Parathyroid adenoma (tissue), 2 donors: ENCODE measurements at regions not wholly inside any gene's neighbourhood (a gene's known extent, or its start where the extent isn't known, plus 50 kb on each side); places are given as distances from the start of the nearest gene placed in this dataset.

Experiments used
- H2AFZ ChIP-seq: fragments of 300-600 bp; sonication (generic); one replicate; pipeline ENCODE4 v1.7.0; 2017; ENCODE audit warnings: antibody characterized with exemption, mild to moderate bottlenecking
- H3K27ac ChIP-seq: fragments of 300-600 bp; sonication (generic); one replicate; pipeline ENCODE4 v1.7.0; 2017
- H3K27me3 ChIP-seq: fragments of 300-600 bp; sonication (generic); one replicate; pipeline ENCODE4 v1.7.0; 2017; ENCODE audit warnings: low read length; ENCODE audit not compliant: control insufficient read depth, insufficient read depth
- H3K36me3 ChIP-seq: fragments of 300-600 bp; sonication (generic); one replicate; pipeline ENCODE4 v1.7.0; 2017; ENCODE audit warnings: low read length; ENCODE audit not compliant: control insufficient read depth, insufficient read depth
- H3K4me1 ChIP-seq: fragments of 300-600 bp; sonication (generic); one replicate; pipeline ENCODE4 v1.7.0; 2017; ENCODE audit warnings: control low read depth
- H3K4me2 ChIP-seq: fragments of 300-600 bp; sonication (generic); one replicate; pipeline ENCODE4 v1.7.0; 2017; ENCODE audit warnings: low read length
- H3K4me3 ChIP-seq: fragments of 300-600 bp; sonication (generic); one replicate; pipeline ENCODE4 v1.7.0; 2017; ENCODE audit warnings: low read depth, low read length
- H3K79me2 ChIP-seq: fragments of 300-600 bp; sonication (generic); one replicate; pipeline ENCODE4 v1.7.0; 2017; ENCODE audit warnings: control low read depth
- H3K9ac ChIP-seq: fragments of 300-600 bp; sonication (generic); one replicate; pipeline ENCODE4 v1.7.0; 2017; ENCODE audit warnings: mild to moderate bottlenecking
- H3K9me3 ChIP-seq: fragments of 300-600 bp; sonication (generic); one replicate; pipeline ENCODE4 v1.7.0; 2017; ENCODE audit warnings: low read length; ENCODE audit not compliant: control insufficient read depth
- CTCF ChIP-seq: fragments of 300-600 bp; sonication (generic); IDR thresholded peaks from one replicate; pipeline ENCODE4 v1.7.0; 2017; ENCODE audit warnings: antibody characterized with exemption, mild to moderate bottlenecking
- donor health status: primary hyperparathyroidism.

DNA sequence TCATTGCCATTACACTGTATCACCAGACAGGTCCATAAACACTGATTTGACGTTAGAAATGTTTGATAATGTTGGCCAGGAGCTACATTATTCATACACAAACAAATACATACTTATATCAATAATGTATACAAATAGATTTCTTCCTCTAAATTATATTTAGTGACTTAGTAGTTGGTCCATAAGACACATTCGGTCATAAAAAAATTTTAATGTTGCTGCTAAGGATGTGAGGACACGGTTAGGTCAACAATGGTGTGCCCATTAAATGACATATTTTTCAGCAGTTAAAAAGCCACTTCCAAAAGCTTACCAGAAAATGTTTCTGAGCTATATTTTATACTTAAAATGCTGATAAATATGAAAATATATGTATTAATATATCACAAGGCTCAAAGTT lies 1148.7 kb upstream of the TMEM132C start:
- no peak overlapping the region for H2AFZ ChIP-seq
- no peak overlapping the region for H3K9ac ChIP-seq
- no peaks in the 10 kb centered on the region for H3K36me3 ChIP-seq
- H3K4me2 ChIP-seq = no peak overlapping the region
- no peak overlapping the region for H3K4me3 ChIP-seq
- TF ChIP-seq CTCF = no peak
- H3K27ac ChIP-seq = no peak overlapping the region
- H3K27me3 ChIP-seq = no peaks in the 10 kb centered on the region
- H3K79me2 ChIP-seq = no peaks in the 10 kb centered on the region
- H3K9me3 ChIP-seq = no peaks in the 10 kb centered on the region
- H3K4me1 ChIP-seq = no peaks in the 10 kb centered on the region

GRCh38 chr12:127119600-127120140 lies 1147.3 kb upstream of the TMEM132C start:
- no peaks in the 10 kb centered on the region for H3K4me1 ChIP-seq
- no peak overlapping the region for H3K9ac ChIP-seq
- no peak for TF ChIP-seq CTCF
- no peak overlapping the region for H3K27ac ChIP-seq
- no peak overlapping the region for H2AFZ ChIP-seq
- H3K9me3 ChIP-seq = no peaks in the 10 kb centered on the region
- no peaks in the 10 kb centered on the region for H3K36me3 ChIP-seq
- no peaks in the 10 kb centered on the region for H3K79me2 ChIP-seq
- no peaks in the 10 kb centered on the region for H3K27me3 ChIP-seq
- no peak overlapping the region for H3K4me2 ChIP-seq
- H3K4me3 ChIP-seq = no peak overlapping the region

GRCh38 chr12:127120851-127121250 lies 1146.1 kb upstream of the TMEM132C start:
- H3K4me2 ChIP-seq = no peak overlapping the region
- H3K9me3 ChIP-seq = no peaks in the 10 kb centered on the region
- H2AFZ ChIP-seq = no peak overlapping the region
- no peaks in the 10 kb centered on the region for H3K79me2 ChIP-seq
- no peaks in the 10 kb centered on the region for H3K36me3 ChIP-seq
- H3K27me3 ChIP-seq = no peaks in the 10 kb centered on the region
- no peaks in the 10 kb centered on the region for H3K4me1 ChIP-seq
- no peak overlapping the region for H3K4me3 ChIP-seq
- H3K27ac ChIP-seq = no peak overlapping the region
- H3K9ac ChIP-seq = no peak overlapping the region
- TF ChIP-seq CTCF = no peak

GRCh38 chr12:127121494-127122084 lies 1145.4 kb upstream of the TMEM132C start:
- Histone ChIP-seq H3K79me2 (no peaks in the 10 kb centered on the region), H2AFZ (no peak overlapping the region), H3K27me3 (no peaks in the 10 kb centered on the region), H3K36me3 (no peaks in the 10 kb centered on the region), H3K4me3 (no peak overlapping the region), H3K9ac (no peak overlapping the region), H3K9me3 (no peaks in the 10 kb centered on the region), H3K4me2 (no peak overlapping the region), H3K27ac (no peak overlapping the region), H3K4me1 (no peaks in the 10 kb centered on the region)
- no peak for TF ChIP-seq CTCF
